ENCODE measurements at regions not wholly inside any gene's neighbourhood (a gene's known extent, or its start where the extent isn't known, plus 50 kb on each side); places are given as distances from the start of the nearest gene placed in this dataset.
"Not testable (repeated sequence)": the region's sequence is repeated elsewhere in the genome, so short reads cannot be mapped to it uniquely, and the experiment has no call there.

DNA sequence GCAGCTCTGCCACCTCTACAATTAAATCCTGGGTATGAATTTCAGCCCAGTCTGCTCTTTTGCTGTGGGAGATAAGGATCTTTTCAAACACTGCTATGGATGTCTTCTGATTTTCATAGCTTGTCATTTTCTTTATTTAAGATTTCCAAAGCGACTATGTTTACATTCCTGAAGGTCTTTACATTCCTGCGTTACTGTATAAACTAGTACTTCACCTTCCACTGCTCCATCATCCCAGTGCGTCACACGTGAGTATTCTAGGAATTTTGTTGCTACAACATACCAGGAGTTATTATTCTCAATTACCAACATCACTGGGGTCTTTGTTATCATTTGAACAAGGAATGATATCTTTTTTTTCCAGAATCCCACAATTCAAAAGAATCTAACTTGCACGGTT lies 944.7 kb downstream of the SORCS3 start:
- H3K27ac ChIP-seq, result no peak overlapping the region
- TF ChIP-seq, protein P1, sequence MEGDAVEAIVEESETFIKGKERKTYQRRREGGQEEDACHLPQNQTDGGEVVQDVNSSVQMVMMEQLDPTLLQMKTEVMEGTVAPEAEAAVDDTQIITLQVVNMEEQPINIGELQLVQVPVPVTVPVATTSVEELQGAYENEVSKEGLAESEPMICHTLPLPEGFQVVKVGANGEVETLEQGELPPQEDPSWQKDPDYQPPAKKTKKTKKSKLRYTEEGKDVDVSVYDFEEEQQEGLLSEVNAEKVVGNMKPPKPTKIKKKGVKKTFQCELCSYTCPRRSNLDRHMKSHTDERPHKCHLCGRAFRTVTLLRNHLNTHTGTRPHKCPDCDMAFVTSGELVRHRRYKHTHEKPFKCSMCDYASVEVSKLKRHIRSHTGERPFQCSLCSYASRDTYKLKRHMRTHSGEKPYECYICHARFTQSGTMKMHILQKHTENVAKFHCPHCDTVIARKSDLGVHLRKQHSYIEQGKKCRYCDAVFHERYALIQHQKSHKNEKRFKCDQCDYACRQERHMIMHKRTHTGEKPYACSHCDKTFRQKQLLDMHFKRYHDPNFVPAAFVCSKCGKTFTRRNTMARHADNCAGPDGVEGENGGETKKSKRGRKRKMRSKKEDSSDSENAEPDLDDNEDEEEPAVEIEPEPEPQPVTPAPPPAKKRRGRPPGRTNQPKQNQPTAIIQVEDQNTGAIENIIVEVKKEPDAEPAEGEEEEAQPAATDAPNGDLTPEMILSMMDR (IDR thresholded peaks at IDR 0.05), result no peak
- TF ChIP-seq ZFX (IDR thresholded peaks at IDR 0.05; ENCODE audit: borderline replicate concordance), result no peak

DNA sequence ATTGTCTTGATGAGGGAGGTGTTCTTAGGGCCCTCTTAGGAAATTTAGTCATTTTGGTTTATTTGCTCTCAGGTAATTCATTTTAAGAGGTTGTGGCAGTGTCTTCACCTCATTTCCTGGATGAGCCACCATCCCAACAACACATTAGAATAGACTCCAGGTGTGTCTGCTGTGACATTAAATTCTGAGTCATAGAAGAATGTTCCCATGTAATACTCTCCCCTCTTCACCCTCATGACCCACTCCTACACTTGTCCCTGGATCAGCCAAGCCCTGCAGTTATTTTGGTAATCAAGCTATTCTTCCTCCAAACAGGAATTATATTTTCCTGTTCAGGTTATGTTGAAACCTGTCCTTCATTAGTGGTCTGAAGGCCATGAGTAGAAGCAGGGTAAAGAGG lies 944.1 kb downstream of the SORCS3 start:
- H3K27ac ChIP-seq, result no peak overlapping the region

DNA sequence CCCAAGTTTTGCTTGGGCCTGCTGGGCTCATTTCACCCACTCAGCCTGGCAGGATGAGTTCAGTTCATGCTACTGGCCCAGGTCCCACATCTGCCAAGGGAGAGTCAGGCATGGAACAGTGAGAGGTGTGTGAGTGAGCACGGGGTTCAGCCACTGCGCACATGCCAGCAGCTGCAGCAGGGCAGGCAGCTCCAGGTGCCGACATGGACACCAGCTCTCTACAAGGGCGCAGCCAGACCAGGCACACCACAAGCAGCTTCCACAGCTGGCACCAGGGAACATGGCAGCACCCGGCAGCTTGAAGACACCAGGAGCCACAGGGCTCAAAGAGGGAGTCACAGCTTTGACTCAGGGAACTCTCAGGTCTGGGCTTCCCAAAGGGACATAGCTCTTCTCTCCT lies 938.0 kb downstream of the SORCS3 start:
- no peak for TF ChIP-seq ZFX (IDR thresholded peaks at IDR 0.05; ENCODE audit: borderline replicate concordance)
- TF ChIP-seq, protein P1 (IDR thresholded peaks at IDR 0.05), result no peak
- no peak overlapping the region for H3K27ac ChIP-seq

More for the DNA sequence above, 944.1 kb downstream of the SORCS3 start:
- TF ChIP-seq ZFX (IDR thresholded peaks at IDR 0.05; ENCODE audit: borderline replicate concordance), result no peak
- TF ChIP-seq, protein P1 (IDR thresholded peaks at IDR 0.05), result no peak

DNA sequence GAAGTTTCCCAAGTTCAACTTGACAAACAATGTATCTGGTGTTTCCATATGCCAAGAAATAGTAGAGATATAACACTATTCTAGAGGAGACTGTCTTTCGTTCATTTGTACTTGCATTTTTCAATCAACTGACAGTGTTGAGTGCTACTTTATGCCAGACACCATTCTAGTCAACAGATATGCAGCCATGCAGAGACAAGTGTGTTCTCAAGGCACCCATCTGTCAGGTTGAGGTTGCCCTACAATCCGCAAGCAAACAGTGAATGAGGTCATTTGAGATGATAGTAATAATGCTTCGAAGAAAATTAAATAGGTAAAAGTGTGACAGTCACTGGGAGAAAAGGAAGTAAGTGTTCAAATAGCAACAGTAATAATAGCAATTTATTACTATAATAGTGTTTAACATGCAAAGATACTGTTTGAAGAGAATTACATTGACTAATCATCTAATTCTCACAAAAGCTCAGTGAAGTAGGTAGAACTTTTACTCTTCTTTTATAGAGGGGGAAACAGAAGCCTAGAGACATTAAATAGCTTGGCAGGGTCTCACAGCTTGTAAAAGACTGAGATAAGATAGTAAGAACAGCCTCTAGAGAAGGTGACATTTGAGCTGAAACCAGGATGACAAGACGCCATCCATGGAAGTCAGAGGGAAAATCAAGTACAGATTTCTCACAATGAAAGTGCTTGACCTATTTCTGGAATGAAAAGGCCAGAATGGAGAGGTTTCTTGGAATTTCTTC lies 936.9 kb downstream of the SORCS3 start:
- TF ChIP-seq, protein P1 (IDR thresholded peaks at IDR 0.05), result no peak
- TF ChIP-seq ZFX (IDR thresholded peaks at IDR 0.05; ENCODE audit: borderline replicate concordance), result no peak
- H3K27ac ChIP-seq, result no peak overlapping the region

DNA sequence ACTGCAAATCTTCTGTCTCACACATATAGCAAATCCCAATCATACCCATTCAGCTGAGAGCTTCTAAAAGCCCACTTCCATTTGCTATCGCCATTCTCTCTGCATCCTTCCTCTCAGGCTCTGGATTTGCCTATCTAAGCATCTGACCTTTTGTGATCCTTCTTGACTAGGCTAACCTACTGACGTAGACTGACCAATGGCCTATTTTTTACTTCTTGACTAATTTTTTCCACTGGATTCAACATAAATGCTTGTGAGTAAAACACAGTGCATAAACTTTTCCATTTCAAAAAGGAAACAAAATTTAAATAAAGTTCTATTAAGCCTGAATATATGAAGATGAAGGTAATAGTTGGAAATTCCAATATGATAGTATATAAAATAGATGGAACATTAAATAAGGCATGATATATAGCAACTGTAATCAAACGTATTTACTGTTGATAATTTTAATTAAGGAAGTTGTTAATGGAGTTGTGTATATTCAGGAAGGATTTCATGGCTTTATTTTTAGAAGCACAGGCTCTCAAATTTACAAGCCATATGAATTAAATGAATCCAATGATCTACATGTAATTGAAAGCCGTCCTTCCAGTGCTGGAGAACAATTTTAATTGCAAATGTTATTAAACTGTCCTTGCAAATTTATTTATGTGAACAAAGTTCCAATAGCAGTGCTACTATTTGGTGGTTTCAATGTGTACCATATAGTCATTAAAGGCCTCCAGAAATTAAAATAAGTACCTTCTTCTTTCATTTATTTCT lies 918.4 kb downstream of the SORCS3 start:
- no peak overlapping the region for H3K27ac ChIP-seq
- TF ChIP-seq ZFX (IDR thresholded peaks at IDR 0.05; ENCODE audit: borderline replicate concordance), result no peak
- TF ChIP-seq, protein P1 (IDR thresholded peaks at IDR 0.05), result no peak

DNA sequence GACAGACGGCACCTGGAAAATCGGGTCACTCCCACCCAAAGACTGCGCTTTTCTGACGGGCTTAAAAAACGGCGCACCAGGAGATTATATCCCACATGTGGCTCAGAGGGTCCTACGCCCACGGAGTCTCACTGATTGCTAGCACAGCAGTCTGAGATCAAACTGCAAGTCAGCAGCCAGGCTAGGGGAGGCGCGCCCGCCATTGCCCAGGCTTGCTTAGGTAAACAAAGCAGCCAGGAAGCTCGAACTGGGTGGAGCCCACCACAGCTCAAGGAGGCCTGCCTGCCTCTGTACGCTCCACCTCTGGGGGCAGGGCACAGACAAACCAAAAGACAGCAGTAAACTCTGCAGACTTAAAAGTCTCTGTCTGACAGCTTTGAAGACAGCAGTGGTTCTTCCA lies 909.4 kb downstream of the SORCS3 start:
- not testable (repeated sequence) for H3K27ac ChIP-seq

DNA sequence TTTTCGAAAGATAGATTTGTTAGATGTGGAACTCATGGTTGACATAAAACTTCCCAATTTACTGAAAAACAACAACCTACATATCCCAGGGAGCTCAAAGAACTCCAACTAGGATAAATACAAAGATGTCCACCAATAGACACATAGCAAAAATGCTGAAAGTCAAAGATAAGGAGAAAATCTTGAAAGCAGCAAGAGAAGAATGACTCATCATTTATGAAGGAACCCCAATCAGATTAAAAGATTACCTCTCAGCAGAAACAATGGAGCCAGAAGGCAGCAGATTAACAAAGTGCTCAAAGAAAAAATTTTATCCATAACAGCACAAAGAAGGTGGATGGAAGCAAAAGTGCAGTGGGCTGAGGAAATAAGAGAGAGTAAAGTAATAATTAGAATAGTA lies 908.6 kb downstream of the SORCS3 start:
- no peak overlapping the region for H3K27ac ChIP-seq
- no peak for TF ChIP-seq ZFX (IDR thresholded peaks at IDR 0.05; ENCODE audit: borderline replicate concordance)
- TF ChIP-seq, protein P1 (IDR thresholded peaks at IDR 0.05), result no peak

Measured in 22Rv1 (cell line).